IPS-15b (cell line): ENCODE measurements at regions not wholly inside any gene's neighbourhood (a gene's known extent, or its start where the extent isn't known, plus 50 kb on each side); places are given as distances from the start of the nearest gene placed in this dataset.

Experiments used
- H3K27me3 ChIP-seq: one replicate; pipeline ENCODE4 v1.6.1; 2013; ENCODE audit warnings: low read length; ENCODE audit not compliant: control insufficient read depth, insufficient read depth
- H3K36me3 ChIP-seq: one replicate; pipeline ENCODE4 v1.6.1; 2013; ENCODE audit warnings: low read length; ENCODE audit not compliant: control insufficient read depth, insufficient read depth
- H3K4me1 ChIP-seq: one replicate; pipeline ENCODE4 v1.6.1; 2013; ENCODE audit warnings: mild to moderate bottlenecking, low read length; ENCODE audit not compliant: control insufficient read depth, insufficient read depth
- H3K4me3 ChIP-seq: one replicate; pipeline ENCODE4 v1.5.1; 2013; ENCODE audit warnings: low read depth, low read length
- H3K9ac ChIP-seq: one replicate; pipeline ENCODE4 v1.6.1; 2013; ENCODE audit warnings: low read depth, mild to moderate bottlenecking, low read length
- H3K9me3 ChIP-seq: one replicate; pipeline ENCODE4 v1.6.1; 2013; ENCODE audit warnings: mild to moderate bottlenecking, low read length; ENCODE audit not compliant: control insufficient read depth, insufficient read depth

DNA sequence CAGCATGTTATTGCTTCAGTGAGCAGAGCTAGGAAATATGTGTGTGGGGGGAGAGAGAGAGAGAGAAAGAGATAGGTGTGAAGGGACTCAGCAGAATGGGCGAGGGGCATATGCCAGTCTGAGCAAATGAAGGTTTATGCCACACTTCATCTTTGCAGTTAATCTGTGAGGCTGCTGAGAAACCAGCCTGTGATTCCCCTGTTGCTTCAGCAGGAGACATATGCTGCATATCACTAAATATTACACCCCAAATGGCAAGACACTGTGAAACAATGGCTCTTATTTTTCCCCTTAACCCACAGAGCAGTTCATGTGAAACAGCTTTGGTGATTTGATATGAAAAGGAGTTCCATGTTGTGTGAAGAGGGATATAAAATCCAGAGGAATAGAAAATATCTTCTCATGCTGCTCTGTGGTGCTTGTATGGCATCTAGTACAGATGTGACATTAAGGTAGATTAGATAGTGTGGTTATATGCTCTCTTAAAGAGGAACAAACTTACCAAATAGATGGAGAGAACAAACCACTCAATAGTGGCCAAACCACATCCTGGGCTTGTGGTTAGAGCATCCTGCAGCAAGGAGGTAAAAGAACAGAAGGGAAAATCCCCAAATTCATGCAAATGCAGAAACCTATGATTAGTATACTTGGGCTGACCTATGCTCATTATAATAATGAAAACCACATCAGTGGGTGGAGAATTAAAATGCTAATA lies 864.2 kb downstream of the FAM181B start:
- no peak overlapping the region for H3K4me3 ChIP-seq
- H3K27me3 ChIP-seq, result no peaks in the 10 kb centered on the region
- H3K9ac ChIP-seq, result no peak overlapping the region
- no peaks in the 10 kb centered on the region for H3K36me3 ChIP-seq
- H3K9me3 ChIP-seq, result no peaks in the 10 kb centered on the region
- H3K4me1 ChIP-seq, result no peaks in the 10 kb centered on the region

DNA sequence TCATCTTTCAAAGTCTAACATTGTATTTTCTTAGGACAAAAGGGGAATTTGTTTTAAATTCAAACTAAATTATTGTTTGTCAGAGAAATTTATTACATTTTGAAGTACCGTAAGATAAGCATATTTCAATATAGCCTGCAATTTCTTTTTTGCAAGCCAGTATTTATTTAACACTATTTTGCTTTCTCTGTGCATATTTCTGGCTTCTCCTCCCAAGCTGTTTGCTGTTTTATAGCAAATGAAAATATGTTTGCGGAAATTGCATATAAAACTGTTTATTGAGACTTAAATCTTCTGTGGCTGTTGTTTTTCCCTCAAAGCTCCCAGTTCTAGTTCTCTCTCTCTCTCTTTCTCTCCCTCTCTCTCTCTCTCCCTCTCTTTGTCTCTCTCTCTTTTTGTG lies 866.8 kb downstream of the FAM181B start:
- Histone ChIP-seq H3K9me3 (no peaks in the 10 kb centered on the region), H3K4me3 (no peak overlapping the region), H3K4me1 (no peaks in the 10 kb centered on the region), H3K27me3 (no peaks in the 10 kb centered on the region), H3K9ac (no peak overlapping the region), H3K36me3 (no peaks in the 10 kb centered on the region)

DNA sequence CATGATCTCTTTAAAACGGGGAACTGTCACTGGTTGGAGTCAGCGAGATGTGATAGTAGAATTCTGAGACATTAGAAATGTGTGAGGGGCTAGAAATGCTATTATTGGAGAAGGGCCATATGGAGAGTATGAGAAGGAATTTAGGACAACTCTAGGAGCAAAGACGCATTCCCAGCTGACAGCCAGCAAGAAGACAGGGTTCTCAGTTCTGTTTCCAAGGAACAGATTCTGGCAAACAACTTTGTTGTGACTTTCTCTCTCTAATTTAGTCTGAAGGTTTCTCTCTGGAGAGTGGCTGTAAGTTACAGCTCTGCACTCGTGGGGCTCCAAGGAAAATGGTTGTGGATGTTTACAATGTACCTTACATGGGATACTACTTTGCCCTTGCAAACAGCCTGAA lies 876.3 kb downstream of the FAM181B start:
- Histone ChIP-seq H3K9ac (no peak overlapping the region), H3K36me3 (no peaks in the 10 kb centered on the region), H3K4me3 (no peak overlapping the region), H3K9me3 (no peaks in the 10 kb centered on the region), H3K4me1 (no peaks in the 10 kb centered on the region), H3K27me3 (no peaks in the 10 kb centered on the region)

- Histone ChIP-seq H3K9me3 (no peaks in the 10 kb centered on the region), H3K4me3 (no peak overlapping the region), H3K27me3 (no peaks in the 10 kb centered on the region), H3K9ac (no peak overlapping the region), H3K4me1 (no peaks in the 10 kb centered on the region), H3K36me3 (no peaks in the 10 kb centered on the region)
Measured at GRCh38 chr11:81853791-81854190, 879.9 kb downstream of the FAM181B start.

- no peak overlapping the region for H3K4me3 ChIP-seq
- H3K9ac ChIP-seq, result no peak overlapping the region
- no peaks in the 10 kb centered on the region for H3K27me3 ChIP-seq
- no peaks in the 10 kb centered on the region for H3K4me1 ChIP-seq
- no peaks in the 10 kb centered on the region for H3K9me3 ChIP-seq
- H3K36me3 ChIP-seq, result no peaks in the 10 kb centered on the region
Measured at GRCh38 chr11:81852896-81853295, 880.8 kb downstream of the FAM181B start.

DNA sequence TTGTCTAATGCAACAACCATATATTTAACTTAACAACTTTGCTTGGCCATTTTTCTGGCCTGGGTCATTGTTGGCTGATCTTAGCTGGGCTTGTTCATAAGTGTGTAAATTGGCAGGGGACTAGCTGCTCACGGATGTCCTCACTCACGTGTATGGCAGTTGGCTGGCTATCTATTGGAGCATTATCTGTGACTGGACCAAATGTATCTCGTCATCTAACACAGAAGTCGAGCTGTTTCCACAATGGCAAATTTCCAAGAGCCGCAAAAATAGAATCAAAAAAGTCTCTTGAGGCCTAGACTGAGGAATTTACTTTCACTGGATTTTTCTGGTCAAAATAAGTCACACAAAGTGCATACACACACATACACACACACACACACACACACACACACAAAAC lies 893.3 kb downstream of the FAM181B start:
- no peaks in the 10 kb centered on the region for H3K36me3 ChIP-seq
- no peak overlapping the region for H3K4me3 ChIP-seq
- H3K9me3 ChIP-seq, result no peaks in the 10 kb centered on the region
- no peaks in the 10 kb centered on the region for H3K27me3 ChIP-seq
- H3K9ac ChIP-seq, result no peak overlapping the region
- no peaks in the 10 kb centered on the region for H3K4me1 ChIP-seq

DNA sequence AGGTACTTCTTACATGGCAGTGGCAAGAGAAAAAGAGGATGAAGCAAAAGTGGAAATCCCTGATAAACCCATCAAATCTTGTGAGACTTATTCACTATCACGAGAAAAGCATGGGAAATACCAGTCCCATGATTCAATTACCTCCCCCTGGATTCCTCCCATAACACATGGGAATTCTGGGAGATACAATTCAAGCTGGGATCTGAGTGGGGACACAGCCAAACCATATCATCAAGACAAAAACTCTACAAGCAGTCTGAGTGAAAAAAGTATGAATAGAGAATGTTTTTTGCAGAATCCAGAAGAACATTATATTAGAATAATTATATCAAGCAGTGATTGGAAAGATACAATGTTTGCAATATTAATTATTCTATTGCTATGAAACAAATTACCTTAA lies 893.7 kb downstream of the FAM181B start:
- Histone ChIP-seq H3K36me3 (no peaks in the 10 kb centered on the region), H3K4me3 (no peak overlapping the region), H3K27me3 (no peaks in the 10 kb centered on the region), H3K9me3 (no peaks in the 10 kb centered on the region), H3K9ac (no peak overlapping the region), H3K4me1 (no peaks in the 10 kb centered on the region)

DNA sequence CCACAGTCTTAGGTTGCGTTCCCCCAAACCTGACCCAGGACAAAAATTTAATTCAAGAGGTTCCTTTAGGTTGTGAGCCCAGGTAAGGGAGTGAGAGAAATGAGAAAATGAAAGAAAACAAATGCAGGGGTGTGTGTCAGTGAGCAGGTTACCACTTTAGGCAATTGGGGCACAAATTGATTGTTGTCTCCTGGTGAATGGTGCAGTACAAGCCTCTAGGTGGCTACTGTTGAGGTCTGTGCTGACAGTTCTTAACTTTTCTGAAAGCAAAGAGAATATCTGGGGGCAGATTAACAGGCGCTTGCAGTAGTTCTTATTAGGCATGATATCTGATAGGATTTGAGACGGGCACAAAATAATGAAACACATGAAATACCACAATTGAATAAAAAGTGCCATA lies 894.6 kb downstream of the FAM181B start:
- Histone ChIP-seq H3K36me3 (no peaks in the 10 kb centered on the region), H3K4me3 (no peak overlapping the region), H3K27me3 (no peaks in the 10 kb centered on the region), H3K9ac (no peak overlapping the region), H3K9me3 (no peaks in the 10 kb centered on the region), H3K4me1 (no peaks in the 10 kb centered on the region)

GRCh38 chr11:81829976-81830375 lies 903.7 kb downstream of the FAM181B start:
- H3K36me3 ChIP-seq, result no peaks in the 10 kb centered on the region
- no peak overlapping the region for H3K4me3 ChIP-seq
- no peaks in the 10 kb centered on the region for H3K27me3 ChIP-seq
- no peaks in the 10 kb centered on the region for H3K9me3 ChIP-seq
- no peak overlapping the region for H3K9ac ChIP-seq
- no peaks in the 10 kb centered on the region for H3K4me1 ChIP-seq

GRCh38 chr11:81825346-81825745 lies 908.3 kb downstream of the FAM181B start:
- Histone ChIP-seq H3K4me3 (no peak overlapping the region), H3K9ac (no peak overlapping the region), H3K9me3 (no peaks in the 10 kb centered on the region), H3K4me1 (no peaks in the 10 kb centered on the region), H3K36me3 (no peaks in the 10 kb centered on the region), H3K27me3 (no peaks in the 10 kb centered on the region)

DNA sequence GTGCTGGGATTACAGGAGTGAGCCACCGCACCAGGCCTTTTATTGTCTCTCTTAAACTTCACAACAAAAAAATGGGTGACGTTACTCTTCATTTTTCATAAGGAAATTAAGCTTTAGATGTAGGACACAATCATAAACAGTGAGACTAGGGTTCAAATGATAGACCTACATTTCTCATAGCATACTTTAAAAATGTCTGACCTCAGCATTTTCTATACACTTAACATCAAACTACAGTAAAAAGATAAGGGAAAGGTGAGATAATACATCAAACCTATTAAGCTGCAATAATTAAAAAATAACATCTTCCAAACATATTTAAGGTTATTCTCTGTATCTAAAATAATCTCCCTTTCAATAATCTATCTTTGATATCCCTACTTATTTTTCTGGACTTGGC lies 914.2 kb downstream of the FAM181B start:
- Histone ChIP-seq H3K27me3 (no peaks in the 10 kb centered on the region), H3K36me3 (no peaks in the 10 kb centered on the region), H3K9me3 (no peaks in the 10 kb centered on the region), H3K9ac (no peak overlapping the region), H3K4me1 (peaks cover 5% of the 10 kb centered on the region), H3K4me3 (no peak overlapping the region)

- Histone ChIP-seq H3K27me3 (no peaks in the 10 kb centered on the region), H3K36me3 (no peaks in the 10 kb centered on the region), H3K4me3 (no peak overlapping the region), H3K4me1 (no peaks in the 10 kb centered on the region), H3K9ac (no peak overlapping the region), H3K9me3 (no peaks in the 10 kb centered on the region)
Measured at GRCh38 chr11:81804858-81805257, 928.8 kb downstream of the FAM181B start.
